OCI-LY3 (cell line): ENCODE measurements at regions not wholly inside any gene's neighbourhood (a gene's known extent, or its start where the extent isn't known, plus 50 kb on each side); places are given as distances from the start of the nearest gene placed in this dataset.

Source experiments
- CTCF ChIP-seq: fragments of 200-600, 300-600 bp; sonication (generic); IDR thresholded peaks from 2 replicates; pipeline ENCODE4 v1.5.1; 2014; ENCODE audit warnings: antibody characterized with exemption, low read length, low read depth
- EZH2phosphoT487 ChIP-seq: fragments of 200-600 bp; shearing (Covaris generic); IDR thresholded peaks from 2 replicates; pipeline ENCODE4 v1.6.1; 2018; ENCODE audit warnings: antibody characterized with exemption, mixed run types, low read depth

GRCh38 chr1:181174861-181175260, 86.4 kb downstream of the IER5 start:
- TF ChIP-seq EZH2phosphoT487 (no peak), CTCF (no peak)
